ENCODE measurements at regions not wholly inside any gene's neighbourhood (a gene's known extent, or its start where the extent isn't known, plus 50 kb on each side); places are given as distances from the start of the nearest gene placed in this dataset.

DNA sequence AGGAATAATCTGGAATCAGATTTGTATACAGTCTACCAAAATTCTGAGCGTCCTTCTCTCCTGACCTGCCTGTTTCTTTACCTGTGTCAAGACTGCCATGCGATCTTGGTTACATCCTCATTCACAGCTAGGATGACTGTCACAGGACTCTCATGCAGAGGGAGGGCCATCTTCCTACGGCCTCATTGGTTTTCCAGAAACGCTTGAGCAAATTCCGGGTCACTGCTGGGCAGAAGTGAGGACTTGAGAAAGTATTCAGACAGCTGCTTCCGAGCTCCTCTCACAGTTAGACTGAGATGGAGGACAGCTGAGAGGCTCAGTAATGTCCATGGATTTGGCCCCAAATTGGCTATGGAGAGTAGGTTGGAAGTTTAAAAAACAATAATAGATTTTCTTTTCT lies 94.2 kb downstream of the TFAP2C start:
- H3K27ac ChIP-seq, result no peak overlapping the region
- no peak for TF ChIP-seq ZFX (IDR thresholded peaks at IDR 0.05; ENCODE audit: borderline replicate concordance)
- TF ChIP-seq, protein P1, sequence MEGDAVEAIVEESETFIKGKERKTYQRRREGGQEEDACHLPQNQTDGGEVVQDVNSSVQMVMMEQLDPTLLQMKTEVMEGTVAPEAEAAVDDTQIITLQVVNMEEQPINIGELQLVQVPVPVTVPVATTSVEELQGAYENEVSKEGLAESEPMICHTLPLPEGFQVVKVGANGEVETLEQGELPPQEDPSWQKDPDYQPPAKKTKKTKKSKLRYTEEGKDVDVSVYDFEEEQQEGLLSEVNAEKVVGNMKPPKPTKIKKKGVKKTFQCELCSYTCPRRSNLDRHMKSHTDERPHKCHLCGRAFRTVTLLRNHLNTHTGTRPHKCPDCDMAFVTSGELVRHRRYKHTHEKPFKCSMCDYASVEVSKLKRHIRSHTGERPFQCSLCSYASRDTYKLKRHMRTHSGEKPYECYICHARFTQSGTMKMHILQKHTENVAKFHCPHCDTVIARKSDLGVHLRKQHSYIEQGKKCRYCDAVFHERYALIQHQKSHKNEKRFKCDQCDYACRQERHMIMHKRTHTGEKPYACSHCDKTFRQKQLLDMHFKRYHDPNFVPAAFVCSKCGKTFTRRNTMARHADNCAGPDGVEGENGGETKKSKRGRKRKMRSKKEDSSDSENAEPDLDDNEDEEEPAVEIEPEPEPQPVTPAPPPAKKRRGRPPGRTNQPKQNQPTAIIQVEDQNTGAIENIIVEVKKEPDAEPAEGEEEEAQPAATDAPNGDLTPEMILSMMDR (IDR thresholded peaks at IDR 0.05), result no peak

DNA sequence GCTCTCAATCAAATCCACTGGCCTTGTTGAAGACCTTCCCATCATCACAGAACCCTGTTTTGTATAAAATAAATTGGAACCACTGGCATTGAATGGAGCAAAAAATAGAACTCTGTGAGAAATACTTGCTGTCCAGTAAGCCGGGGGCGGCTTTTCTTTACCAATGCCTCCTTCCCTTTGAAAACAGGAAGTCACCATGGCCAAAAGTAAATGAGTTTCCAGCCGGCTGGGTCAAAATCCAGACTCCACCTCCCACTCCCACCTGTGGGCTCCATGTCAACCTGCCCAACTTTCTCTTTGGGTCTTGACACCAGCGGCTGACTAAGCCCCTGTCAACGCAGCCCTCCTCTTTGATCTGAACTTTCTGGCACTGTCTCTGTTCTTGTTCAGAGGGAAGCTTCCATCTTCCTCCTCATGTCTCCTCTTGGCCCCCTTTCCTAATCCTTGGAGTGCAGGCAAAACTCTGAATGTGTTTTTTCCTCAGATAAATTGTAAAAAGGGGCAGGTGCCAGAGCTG lies 95.2 kb downstream of the TFAP2C start:
- no peak overlapping the region for H3K27ac ChIP-seq
- no peak for TF ChIP-seq ZFX (IDR thresholded peaks at IDR 0.05; ENCODE audit: borderline replicate concordance)
- TF ChIP-seq, protein P1 (IDR thresholded peaks at IDR 0.05), result no peak

DNA sequence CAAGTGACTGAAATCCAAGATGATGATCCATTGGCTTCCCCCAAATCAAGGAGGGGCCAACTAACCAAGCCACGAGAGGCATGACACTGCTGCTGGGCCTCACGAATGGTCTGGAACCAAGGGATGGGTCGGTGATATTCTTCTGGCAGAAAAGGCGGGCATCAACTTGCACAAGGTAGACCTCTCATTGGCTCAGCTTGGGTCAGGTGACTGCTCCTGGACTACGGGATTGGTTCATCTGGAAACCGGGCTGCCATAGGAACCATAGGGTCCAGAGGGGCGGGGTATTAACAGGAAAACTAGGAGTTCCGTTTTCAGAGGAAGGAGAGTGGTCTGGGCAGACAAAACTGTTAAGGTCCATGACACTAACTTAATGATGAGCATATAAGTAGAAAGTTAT lies 100.9 kb downstream of the TFAP2C start:
- TF ChIP-seq ZFX (IDR thresholded peaks at IDR 0.05; ENCODE audit: borderline replicate concordance), result no peak
- TF ChIP-seq, protein P1 (IDR thresholded peaks at IDR 0.05), result no peak
- H3K27ac ChIP-seq, result no peak overlapping the region

DNA sequence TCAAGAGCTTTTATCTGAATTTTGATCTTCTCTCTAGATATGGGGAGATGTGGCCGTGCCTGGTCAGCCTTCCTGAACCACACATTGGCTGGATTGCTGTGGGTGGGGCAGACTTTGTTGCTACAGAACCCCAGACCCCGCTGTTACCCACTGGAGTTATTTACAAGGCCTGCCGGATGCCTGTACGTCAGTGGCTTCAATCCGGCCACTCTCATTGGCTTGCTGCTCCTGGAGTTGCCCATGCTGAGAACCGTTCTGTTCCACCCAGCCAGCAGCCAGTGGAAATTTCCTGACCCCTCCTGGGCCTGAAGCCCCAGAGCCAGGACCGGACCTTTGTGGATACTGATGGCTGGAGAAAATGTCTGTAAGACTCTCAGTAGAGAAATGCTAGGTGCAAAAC lies 101.9 kb downstream of the TFAP2C start:
- H3K27ac ChIP-seq, result no peak overlapping the region
- TF ChIP-seq, protein P1 (IDR thresholded peaks at IDR 0.05), result no peak
- no peak for TF ChIP-seq ZFX (IDR thresholded peaks at IDR 0.05; ENCODE audit: borderline replicate concordance)

DNA sequence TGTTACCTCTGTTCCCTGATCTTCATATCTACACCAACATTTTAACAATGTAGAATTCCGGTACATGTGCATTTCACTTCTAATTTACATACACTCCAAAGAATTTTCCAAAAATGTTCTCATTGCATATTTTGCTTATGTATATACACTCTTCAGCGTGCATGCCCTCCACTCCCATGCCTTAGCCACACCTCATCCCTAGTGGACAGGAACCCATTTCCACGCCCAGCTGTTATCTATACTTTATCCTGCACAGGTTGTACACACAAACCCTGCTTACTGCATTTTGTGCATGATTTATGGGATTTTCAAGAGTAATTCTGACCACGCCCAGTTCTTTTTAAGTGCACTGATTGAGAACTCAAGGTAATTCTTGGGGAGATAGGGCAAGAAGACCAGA lies 102.4 kb downstream of the TFAP2C start:
- no peak overlapping the region for H3K27ac ChIP-seq
- TF ChIP-seq ZFX (IDR thresholded peaks at IDR 0.05; ENCODE audit: borderline replicate concordance), result no peak
- TF ChIP-seq, protein P1 (IDR thresholded peaks at IDR 0.05), result no peak

DNA sequence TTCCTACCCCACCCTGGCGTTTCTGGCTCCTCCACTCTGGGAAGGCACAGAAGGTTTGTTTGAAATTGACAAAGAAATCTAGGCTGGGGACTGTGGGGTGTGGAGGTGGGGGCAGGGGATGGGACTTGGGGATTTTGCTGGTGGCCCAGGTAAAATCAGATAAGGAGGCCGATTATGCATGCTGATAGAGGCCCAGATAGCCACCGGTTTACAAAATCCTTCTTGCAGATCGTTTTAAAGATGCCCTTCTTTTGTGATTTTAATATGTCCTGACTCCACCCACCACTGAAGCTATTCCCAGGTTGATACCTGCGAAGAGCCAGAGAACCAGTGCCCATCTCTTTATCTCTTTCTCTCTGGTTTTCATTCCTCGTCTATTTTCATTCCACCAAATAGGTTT lies 104.9 kb downstream of the TFAP2C start:
- TF ChIP-seq, protein P1 (IDR thresholded peaks at IDR 0.05), result no peak
- TF ChIP-seq ZFX (IDR thresholded peaks at IDR 0.05; ENCODE audit: borderline replicate concordance), result no peak
- no peak overlapping the region for H3K27ac ChIP-seq

DNA sequence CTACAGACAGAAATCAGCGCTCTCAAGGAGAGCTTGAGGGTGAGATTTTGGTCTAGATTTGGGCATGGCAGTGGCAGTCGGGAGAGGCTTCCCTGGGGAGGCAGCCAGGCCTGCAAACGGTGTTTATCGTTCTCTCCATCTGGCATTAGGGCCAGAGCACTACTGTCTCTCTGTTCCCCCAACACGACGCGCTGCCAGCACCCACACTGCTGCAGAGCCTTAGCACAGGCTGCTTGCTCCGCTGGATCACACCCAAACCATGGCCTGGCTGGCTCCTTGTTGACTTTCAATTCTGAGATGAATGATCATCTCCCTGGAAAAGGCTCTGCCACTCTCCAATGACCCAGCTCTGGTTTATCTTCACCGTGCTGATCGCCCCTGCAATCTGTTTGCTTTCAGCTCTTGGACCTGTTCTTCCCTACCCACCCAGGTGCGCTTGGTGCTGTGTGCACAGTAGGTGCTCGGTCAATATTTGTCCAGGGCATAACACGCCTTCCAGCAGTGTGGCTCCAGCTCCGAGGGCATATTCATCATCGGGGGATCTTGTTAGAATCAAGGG lies 106.1 kb downstream of the TFAP2C start:
- no peak overlapping the region for H3K27ac ChIP-seq

More for the DNA sequence above, 106.1 kb downstream of the TFAP2C start:
- TF ChIP-seq, protein P1 (IDR thresholded peaks at IDR 0.05), result no peak
- no peak for TF ChIP-seq ZFX (IDR thresholded peaks at IDR 0.05; ENCODE audit: borderline replicate concordance)

Data from 22Rv1 (cell line).